LNCaP clone FGC (cell line): ENCODE measurements at regions not wholly inside any gene's neighbourhood (a gene's known extent, or its start where the extent isn't known, plus 50 kb on each side); places are given as distances from the start of the nearest gene placed in this dataset.
"Not testable (repeated sequence)": the region's sequence is repeated elsewhere in the genome, so short reads cannot be mapped to it uniquely, and the experiment has no call there.

Experiments
- DNase-seq: peaks from one replicate; pipeline ENCODE4 v3.0.0-alpha.2; 2011; ENCODE audit warnings: low read depth
- H3K4me3 ChIP-seq: 2 replicates; pipeline ENCODE4 v1.5.1; 2011; ENCODE audit warnings: mild to moderate bottlenecking, low read depth, low read length, control low read depth
- CTCF ChIP-seq: IDR thresholded peaks from 2 replicates; pipeline ENCODE4 v1.5.1; 2012; ENCODE audit warnings: mild to moderate bottlenecking; ENCODE audit not compliant: control insufficient read depth, insufficient read depth; ENCODE audit errors: extremely low read depth

- DNase-seq = not testable (repeated sequence)
Observed at GRCh38 chr9:43089337-43089736, 905.9 kb downstream of the SPATA31A6 start.

GRCh38 chr9:43110376-43110775, 926.9 kb downstream of the SPATA31A6 start:
- H3K4me3 ChIP-seq, DNase-seq: not testable (repeated sequence)

More at GRCh38 chr9:43089337-43089736, 905.9 kb downstream of the SPATA31A6 start:
- not testable (repeated sequence) for H3K4me3 ChIP-seq

- H3K4me3 ChIP-seq, DNase-seq: not testable (repeated sequence)
Observed at GRCh38 chr9:43112846-43113245, 929.4 kb downstream of the SPATA31A6 start.

GRCh38 chr9:43115813-43116229, 932.4 kb downstream of the SPATA31A6 start:
- DNase-seq, H3K4me3 ChIP-seq: not testable (repeated sequence)

- not testable (repeated sequence) for DNase-seq, H3K4me3 ChIP-seq
Observed at GRCh38 chr9:43118088-43118865, 934.8 kb downstream of the SPATA31A6 start.

GRCh38 chr9:43119565-43119964, 936.1 kb downstream of the SPATA31A6 start:
- H3K4me3 ChIP-seq, DNase-seq: not testable (repeated sequence)

- DNase-seq, H3K4me3 ChIP-seq: not testable (repeated sequence)
Observed at GRCh38 chr9:43119978-43120377, 936.5 kb downstream of the SPATA31A6 start.

- DNase-seq, H3K4me3 ChIP-seq: not testable (repeated sequence)
Observed at GRCh38 chr9:43125894-43126293, 942.4 kb downstream of the SPATA31A6 start.

- DNase-seq, H3K4me3 ChIP-seq: not testable (repeated sequence)
Observed at GRCh38 chr9:43127026-43127775, 943.7 kb downstream of the SPATA31A6 start.

- not testable (repeated sequence) for H3K4me3 ChIP-seq, DNase-seq
- 0 out of 2 replicates have a peak, but pooled peaks have one; percentile 1 for TF ChIP-seq CTCF
Observed at GRCh38 chr9:43127949-43128348, 944.5 kb downstream of the SPATA31A6 start.

- not testable (repeated sequence) for DNase-seq, H3K4me3 ChIP-seq
Observed at GRCh38 chr9:43130744-43131171, 947.3 kb downstream of the SPATA31A6 start.

GRCh38 chr9:43135440-43135839, 952.0 kb downstream of the SPATA31A6 start:
- DNase-seq, H3K4me3 ChIP-seq: not testable (repeated sequence)

GRCh38 chr9:43138909-43139308, 955.5 kb downstream of the SPATA31A6 start:
- peak; percentile 31 for DNase-seq

GRCh38 chr9:43139349-43139748, 955.9 kb downstream of the SPATA31A6 start:
- DNase-seq, H3K4me3 ChIP-seq: not testable (repeated sequence)

More at GRCh38 chr9:43138909-43139308, 955.5 kb downstream of the SPATA31A6 start:
- not testable (repeated sequence) for H3K4me3 ChIP-seq

GRCh38 chr9:43139878-43140608, 956.6 kb downstream of the SPATA31A6 start:
- not testable (repeated sequence) for H3K4me3 ChIP-seq, DNase-seq
